Liver (tissue), 2 donors: ENCODE measurements at regions not wholly inside any gene's neighbourhood (a gene's known extent, or its start where the extent isn't known, plus 50 kb on each side); places are given as distances from the start of the nearest gene placed in this dataset.

Source experiments
- EGR1 ChIP-seq, 2 donors: IDR thresholded peaks; 2 replicates each; pipeline ENCODE4 v1.6.1; 2016 to 2018; ENCODE audit warnings: antibody characterized with exemption in 2 of 2, low read depth in 2 of 2
- TF ChIP-seq, protein P1 (sequence below): IDR thresholded peaks from 2 replicates; pipeline ENCODE4 v1.6.1; 2016; ENCODE audit warnings: antibody characterized with exemption
- donor health status: healthy.

- no peak for TF ChIP-seq EGR1 (IDR thresholded peaks at IDR 0.05; ENCODE audit: low read depth in 2 of 2)
- TF ChIP-seq, protein P1, sequence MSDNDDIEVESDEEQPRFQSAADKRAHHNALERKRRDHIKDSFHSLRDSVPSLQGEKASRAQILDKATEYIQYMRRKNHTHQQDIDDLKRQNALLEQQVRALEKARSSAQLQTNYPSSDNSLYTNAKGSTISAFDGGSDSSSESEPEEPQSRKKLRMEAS, result no peak
Measured at GRCh38 chr4:101670370-101670769, 120.2 kb upstream of the BANK1 start.
